ENCODE measurements at regions not wholly inside any gene's neighbourhood (a gene's known extent, or its start where the extent isn't known, plus 50 kb on each side); places are given as distances from the start of the nearest gene placed in this dataset.

GRCh38 chr15:70562906-70563305 lies 200.5 kb downstream of the UACA start:
- intact Hi-C loops (cut with micrococcal nuclease) = no loop called here
- CTCF ChIA-PET (ENCODE audit: low intra/inter-chr PET ratio) = no interaction called here
- in situ Hi-C loops (cut with MboI) = no loop called here

More at GRCh38 chr15:70562906-70563305, 200.5 kb downstream of the UACA start:
- 5% methylated on average over 2 of the region's 2 CpGs for WGBS (ENCODE audit: insufficient coverage, low coverage, missing lambda C conversion rate)
- DNase-seq (ENCODE audit: extremely low read depth in 1 of 4, low spot score in 3 of 4) (no peak), FAIRE-seq (no peak), ATAC-seq (no peak)
- TF ChIP-seq RNF2 (IDR thresholded peaks at IDR 0.05) = no peak
- TF ChIP-seq ZNF655 (CRISPR knock-in tag; IDR thresholded peaks at IDR 0.05) = no peak
- no peak for TF ChIP-seq NFYB (IDR thresholded peaks at IDR 0.05; ENCODE audit: extremely low read depth, insufficient read length)
- no peak for TF ChIP-seq NR2C1 (IDR thresholded peaks at IDR 0.05)
- TF ChIP-seq NR2C1 (tag; IDR thresholded peaks at IDR 0.05) = no peak
- TF ChIP-seq NCOA2 (IDR thresholded peaks at IDR 0.05; ENCODE audit: partially characterized antibody in 2 of 2) = no peak
- no peak for TF ChIP-seq ZNF707 (CRISPR knock-in tag; conservative IDR thresholded peaks at IDR 0.05)
- no peak for TF ChIP-seq TRIM24 (IDR thresholded peaks at IDR 0.05)
- TF ChIP-seq FOXA3 (CRISPR knock-in tag; conservative IDR thresholded peaks at IDR 0.05 in 1 of 2, IDR thresholded peaks at IDR 0.05 in 1 of 2) = no peak
- no peak for TF ChIP-seq ZBTB8A (IDR thresholded peaks at IDR 0.05; ENCODE audit: partially characterized antibody)
- H3K9me3 ChIP-seq (replicated peaks; ENCODE audit: control insufficient read depth, insufficient read depth, low read depth, low read length) = no peaks in the 10 kb centered on the region
- no peaks in the 10 kb centered on the region for H3K79me2 ChIP-seq (ENCODE audit: control insufficient read depth, insufficient read depth, low read length)
- no peak overlapping the region for H3K4me2 ChIP-seq (ENCODE audit: insufficient read depth, low read length)
- no peak overlapping the region for H3K4me3 ChIP-seq
- POLR2A ChIA-PET = interaction anchor here (0.6 to 1.0 kb wide), 4 partner anchors 12 to 782 kb away, joined by 3 to 6 read pairs (median 4); no protein-coding TSS in a partner anchor
- no peak overlapping the region for H3K27ac ChIP-seq (ENCODE audit: extremely low read depth, low read depth, low read length)
- H3K36me3 ChIP-seq (ENCODE audit: control insufficient read depth, insufficient read depth, low read length) = no peaks in the 10 kb centered on the region
- H2AFZ ChIP-seq (ENCODE audit: low read depth, low read length) = no peak overlapping the region
- BruUV-seq (replicated peaks) = no TSS peak
- H4K20me1 ChIP-seq (replicated peaks; ENCODE audit: control insufficient read depth, insufficient read depth, low read length) = no peaks in the 10 kb centered on the region; the same call in none of the 2 replicates
- H3K9ac ChIP-seq (ENCODE audit: insufficient read depth in 1 of 2, low read depth in 2 of 2, low read length in 2 of 2) = no peak overlapping the region
- H3K9me1 ChIP-seq (ENCODE audit: control insufficient read depth, insufficient read depth, low read length) = no peaks in the 10 kb centered on the region
- H3K4me1 ChIP-seq (replicated peaks in 1 of 2; ENCODE audit: control insufficient read depth in 2 of 2, insufficient read depth in 2 of 2, low read length in 2 of 2) = no peaks in the 10 kb centered on the region
- peaks cover 0 to 51% of the 10 kb centered on the region in 2 experiments; a peak in 3 of 5 replicates for H3K27me3 ChIP-seq (ENCODE audit: control insufficient read depth in 2 of 2, insufficient read depth in 2 of 2, low read length in 2 of 2)
